Thyroid gland (tissue), 4 donors: ENCODE measurements at regions not wholly inside any gene's neighbourhood (a gene's known extent, or its start where the extent isn't known, plus 50 kb on each side); places are given as distances from the start of the nearest gene placed in this dataset.

Experiments
- POLR2A ChIP-seq, 2 donors: fragments of 450-650 bp; IDR thresholded peaks; one replicate each; pipeline ENCODE4 v1.6.1; 2017; ENCODE audit warnings: antibody characterized with exemption in 2 of 2, mild to moderate bottlenecking in 2 of 2, moderate library complexity in 1 of 2
- TF ChIP-seq, protein P1 (sequence below), 6 experiments: fragments of 200-600 bp in 3 of 6; fragments of 450-650 bp in 3 of 6; sonication (generic) in 3 of 6; IDR thresholded peaks; one replicate each; pipeline ENCODE4 v1.5.1; 2016 to 2019; ENCODE audit warnings: antibody characterized with exemption in 6 of 6, mild to moderate bottlenecking in 2 of 6, inconsistent platforms in 1 of 6, moderate library complexity in 1 of 6

GRCh38 chr5:138639326-138639725 is 64.1 kb upstream of the HSPA9 start:
- TF ChIP-seq, protein P1, sequence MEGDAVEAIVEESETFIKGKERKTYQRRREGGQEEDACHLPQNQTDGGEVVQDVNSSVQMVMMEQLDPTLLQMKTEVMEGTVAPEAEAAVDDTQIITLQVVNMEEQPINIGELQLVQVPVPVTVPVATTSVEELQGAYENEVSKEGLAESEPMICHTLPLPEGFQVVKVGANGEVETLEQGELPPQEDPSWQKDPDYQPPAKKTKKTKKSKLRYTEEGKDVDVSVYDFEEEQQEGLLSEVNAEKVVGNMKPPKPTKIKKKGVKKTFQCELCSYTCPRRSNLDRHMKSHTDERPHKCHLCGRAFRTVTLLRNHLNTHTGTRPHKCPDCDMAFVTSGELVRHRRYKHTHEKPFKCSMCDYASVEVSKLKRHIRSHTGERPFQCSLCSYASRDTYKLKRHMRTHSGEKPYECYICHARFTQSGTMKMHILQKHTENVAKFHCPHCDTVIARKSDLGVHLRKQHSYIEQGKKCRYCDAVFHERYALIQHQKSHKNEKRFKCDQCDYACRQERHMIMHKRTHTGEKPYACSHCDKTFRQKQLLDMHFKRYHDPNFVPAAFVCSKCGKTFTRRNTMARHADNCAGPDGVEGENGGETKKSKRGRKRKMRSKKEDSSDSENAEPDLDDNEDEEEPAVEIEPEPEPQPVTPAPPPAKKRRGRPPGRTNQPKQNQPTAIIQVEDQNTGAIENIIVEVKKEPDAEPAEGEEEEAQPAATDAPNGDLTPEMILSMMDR (IDR thresholded peaks at IDR 0.05), result no peak
- no peak for TF ChIP-seq POLR2A (IDR thresholded peaks at IDR 0.05)
